Stimulated activated CD8-positive, alpha-beta memory T cell treated with anti-CD3 and anti-CD28 coated beads, Interleukin-12 subunit alpha, Interleukin-12 subunit beta, amount 100 ng/mL, for 1 hour (primary cell): ENCODE measurements at regions not wholly inside any gene's neighbourhood (a gene's known extent, or its start where the extent isn't known, plus 50 kb on each side); places are given as distances from the start of the nearest gene placed in this dataset.

ENCODE experiments used
- DNase-seq: peaks from one replicate; pipeline ENCODE4 v3.0.0-alpha.2; 2020; ENCODE audit warnings: low read depth

DNA sequence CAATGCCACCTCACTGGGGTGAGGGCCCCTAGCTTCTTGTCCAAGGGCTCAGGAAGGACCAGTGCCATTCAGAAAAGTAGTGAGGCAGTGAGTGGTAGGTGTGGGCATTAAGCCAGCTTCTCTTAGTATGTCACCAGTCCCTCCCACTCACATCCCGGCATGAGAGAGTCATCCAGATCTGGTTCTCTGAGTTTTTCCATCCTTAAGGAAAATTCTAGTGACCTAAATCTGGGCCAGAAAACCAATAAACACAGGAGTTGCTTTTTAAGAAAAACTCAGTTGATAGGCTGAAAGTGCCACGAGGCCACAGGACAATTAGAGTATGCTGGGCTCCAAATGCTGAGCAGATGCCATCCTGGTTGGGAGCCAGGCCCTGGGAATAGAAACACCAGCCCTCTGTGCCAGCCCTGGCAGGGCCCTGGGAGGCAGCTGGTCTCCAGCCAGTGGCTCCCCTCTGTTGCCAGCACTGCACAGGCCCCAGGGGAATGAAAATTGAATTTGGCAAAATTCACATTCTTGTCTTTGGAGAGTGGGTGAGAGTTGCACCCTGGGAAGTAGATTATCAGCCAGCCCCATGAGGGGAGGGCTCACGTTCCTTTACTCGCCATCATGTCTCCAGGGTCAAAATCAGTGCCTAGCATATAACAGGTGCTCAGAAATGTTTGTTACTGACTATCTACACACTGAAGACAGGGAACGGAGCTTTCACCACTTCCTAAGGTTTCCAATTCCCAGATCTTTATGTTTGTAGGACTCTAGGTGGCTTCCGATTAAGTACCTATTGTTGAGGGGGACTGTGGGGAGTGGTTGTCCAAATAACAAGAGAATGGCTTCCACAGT is 52.8 kb downstream of the FAM43A start:
- no peak for DNase-seq

DNA sequence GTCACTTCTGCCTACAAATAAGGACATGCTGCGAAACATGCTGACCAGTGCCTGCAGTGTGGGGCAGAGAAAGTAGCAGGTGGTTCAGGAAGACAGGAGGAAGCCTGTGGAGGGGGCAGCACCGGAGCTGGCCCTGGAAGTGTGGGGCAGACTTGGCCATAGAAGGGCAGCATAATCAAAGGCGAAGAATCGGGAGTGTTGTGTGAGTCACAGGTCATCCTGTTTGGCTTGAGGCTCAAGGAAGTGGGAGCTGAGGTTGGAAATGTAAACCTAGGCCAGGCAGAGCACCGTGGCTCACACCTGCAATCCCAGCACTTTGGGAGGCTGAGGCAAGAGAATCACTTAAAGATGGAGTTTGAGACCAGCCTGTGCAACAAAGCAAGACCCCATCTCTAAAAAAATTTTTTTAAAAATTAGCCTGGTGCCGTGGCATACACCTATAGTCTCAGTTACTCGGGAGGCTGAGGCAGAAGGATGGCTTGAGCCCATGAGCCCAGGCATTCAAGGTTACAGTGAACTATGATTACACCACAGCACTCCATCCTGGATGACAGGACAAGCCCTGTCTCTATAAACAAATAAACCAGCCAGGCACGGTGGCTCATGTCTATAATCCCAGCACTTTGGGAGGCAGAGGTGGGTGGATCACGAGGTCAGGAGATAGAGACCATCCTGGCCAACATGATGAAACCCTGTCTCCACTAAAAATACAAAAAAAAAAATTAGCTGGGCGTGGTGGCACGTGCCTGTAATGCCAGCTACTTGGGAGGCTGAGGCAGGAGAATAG is 54.0 kb downstream of the FAM43A start:
- DNase-seq, result no peak

GRCh38 chr3:194740859-194741491 is 55.3 kb downstream of the FAM43A start:
- DNase-seq, result no peak

- DNase-seq, result no peak
Measured at GRCh38 chr3:194741916-194742315, 56.2 kb downstream of the FAM43A start.

DNA sequence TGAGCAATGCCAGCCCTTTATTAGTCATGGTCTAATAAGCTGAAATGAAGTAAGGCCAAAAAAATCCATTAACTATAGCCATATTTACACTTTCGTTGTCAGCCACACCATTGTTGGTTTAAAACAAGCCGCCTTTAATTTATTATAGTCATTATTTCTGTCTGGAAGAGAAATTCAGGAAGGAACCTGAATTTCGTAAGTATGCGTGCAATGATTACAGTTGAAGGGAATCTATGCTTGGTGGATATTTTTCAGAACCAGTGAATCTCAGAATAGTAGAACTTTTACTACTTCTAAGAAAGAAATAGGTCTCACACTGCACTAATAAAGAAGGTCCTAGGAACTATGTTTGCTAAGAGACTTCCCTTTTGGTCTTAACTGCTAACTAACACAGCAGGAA is 59.1 kb downstream of the FAM43A start:
- DNase-seq, result no peak

DNA sequence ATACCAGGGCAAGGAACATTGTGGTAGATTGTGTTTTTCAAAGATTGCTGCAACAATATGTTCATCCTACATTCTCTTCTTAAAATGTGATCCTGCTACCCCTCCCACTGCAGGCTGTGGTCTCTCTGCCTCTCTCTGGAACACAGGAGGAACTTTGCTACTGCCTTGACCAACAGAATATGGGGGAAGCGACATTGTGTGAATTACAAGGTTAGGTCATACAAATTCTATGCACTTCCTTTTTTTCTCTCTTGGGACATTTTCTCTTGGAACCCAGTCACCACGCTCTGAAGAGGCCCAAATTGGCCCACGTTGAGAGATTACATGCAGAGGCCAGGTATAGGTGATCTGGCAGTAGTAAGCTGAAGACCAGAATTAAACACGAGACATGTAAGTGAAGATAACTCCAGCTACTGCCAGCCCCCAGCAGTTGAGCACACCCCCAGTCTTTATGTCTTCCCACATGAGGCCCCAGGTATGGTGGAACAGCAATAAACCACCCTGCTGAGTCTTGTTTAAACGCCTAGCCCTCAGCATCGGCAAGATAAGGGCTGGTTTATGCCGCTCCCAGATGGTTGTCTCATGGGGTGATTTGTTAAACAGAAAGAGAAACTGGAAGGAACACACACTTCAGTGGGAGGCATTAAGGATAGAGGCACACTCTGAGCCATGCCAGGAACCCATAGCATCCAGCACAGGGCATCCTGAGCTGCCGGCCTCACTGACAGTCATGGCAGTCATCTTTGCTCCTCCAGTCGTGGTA is 59.9 kb downstream of the FAM43A start:
- no peak for DNase-seq

DNA sequence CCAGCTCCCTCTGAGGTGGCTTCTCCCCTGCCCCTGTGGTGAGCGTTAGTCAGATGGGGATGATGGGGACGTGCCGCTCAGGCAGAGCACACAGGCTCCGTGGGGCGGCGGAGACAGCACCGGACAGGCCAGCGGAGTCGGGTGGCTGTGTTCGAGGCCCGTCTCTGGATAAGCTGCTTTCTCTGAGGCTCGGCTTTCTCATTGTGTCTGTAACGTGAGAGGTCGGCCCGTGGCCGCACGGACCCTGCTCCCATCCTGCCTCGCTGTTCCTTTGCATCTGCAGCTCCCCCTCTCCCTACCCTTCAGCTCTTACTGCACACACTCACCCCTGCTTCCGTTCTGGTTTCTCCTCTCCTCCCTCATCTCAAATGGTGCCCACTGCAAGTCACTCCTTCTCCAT is 62.5 kb downstream of the FAM43A start:
- no peak for DNase-seq

DNA sequence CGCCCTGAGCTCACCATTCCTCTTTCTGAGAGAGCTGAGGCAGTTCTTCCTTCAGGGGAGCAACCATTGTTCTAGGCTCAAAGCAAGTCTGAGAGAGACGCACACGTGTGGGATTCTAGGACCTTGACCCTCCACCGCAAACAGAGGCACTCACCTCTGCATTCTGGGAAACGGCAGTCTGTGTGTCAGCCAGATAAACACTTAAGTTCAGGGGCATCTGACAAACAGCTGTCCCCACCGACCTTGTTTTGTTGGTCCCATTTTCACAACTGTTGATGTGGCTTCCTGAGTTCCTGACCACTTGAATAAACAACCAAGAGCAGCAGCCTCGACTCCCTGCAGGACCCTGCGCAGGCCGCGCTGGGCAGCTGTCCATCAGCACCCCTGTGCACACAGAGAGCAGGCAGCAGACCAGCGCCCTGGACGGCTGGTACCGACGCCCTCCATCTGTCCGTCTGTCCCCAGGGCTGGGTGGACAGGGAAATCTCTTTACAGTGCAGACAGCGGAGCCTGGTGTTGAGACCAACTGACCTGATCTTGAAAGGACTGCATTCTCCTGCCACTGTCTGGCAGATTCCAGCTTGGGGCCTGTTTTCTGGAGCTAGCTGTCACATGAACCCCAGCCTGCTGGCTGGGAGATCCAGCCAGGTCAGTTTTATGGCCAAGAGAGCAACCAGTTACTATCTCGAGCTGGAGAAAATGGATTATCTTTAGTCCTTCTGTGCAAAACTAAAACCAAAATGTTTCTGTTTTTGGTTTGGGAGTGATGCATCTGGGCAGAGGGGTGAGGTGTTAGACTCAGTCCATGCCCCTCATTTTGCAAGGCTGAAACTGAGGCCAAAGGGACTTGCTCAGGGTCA is 64.2 kb downstream of the FAM43A start:
- DNase-seq, result no peak

DNA sequence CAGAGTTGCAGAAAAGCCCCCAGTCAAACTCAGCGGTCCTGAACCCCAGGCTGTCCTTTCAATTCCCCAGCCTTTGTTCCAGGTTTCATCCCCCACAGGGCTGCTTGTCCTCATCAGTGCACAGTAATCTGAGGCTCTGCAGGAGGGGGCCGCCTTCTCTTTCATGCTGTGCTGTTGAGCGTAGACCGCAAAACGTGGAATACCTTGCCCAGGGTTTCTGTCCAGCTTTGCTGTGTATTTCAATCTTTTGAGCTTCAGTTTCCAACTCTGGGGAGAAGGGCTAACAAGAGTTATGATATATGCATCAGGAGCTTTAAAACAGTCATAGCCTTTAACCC is 64.8 kb downstream of the FAM43A start:
- no peak for DNase-seq

DNA sequence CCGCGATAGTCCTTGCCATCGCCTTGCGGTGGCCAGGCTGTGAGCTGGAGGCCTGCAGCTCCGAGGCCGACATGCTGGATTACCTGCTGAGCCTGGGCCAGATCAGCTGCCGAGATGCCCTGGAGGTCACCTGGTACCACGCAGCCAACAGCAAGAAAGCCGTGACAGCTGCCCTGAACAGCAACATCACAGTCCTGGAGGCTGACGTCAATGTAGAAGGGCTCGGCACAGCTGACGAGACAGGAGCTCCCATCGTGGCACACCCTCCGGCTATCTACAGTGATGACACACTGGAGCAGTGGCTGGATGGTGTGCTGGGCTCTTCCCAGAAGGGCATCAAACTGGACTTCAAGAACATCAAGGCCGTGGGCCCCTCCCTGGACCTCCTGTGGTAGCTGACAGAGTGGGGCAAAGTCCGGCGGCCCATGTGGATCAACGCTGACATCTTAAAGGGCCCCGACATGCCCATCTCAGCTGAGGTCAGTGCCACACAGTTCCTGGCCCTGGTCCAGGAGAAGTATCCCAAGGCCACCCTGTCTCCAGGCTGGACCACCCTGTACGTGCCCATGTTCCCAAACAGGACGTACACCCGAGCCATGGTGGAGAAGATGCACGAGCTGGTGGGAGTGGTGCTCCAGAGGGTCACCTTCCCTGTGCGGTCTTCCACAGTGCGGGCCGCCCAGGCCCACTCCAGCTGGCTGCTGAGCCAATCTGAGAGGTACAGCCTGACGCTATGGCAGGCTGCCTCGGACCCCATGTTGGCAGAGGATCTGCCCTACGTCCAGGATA is 70.2 kb downstream of the FAM43A start:
- DNase-seq, result no peak

DNA sequence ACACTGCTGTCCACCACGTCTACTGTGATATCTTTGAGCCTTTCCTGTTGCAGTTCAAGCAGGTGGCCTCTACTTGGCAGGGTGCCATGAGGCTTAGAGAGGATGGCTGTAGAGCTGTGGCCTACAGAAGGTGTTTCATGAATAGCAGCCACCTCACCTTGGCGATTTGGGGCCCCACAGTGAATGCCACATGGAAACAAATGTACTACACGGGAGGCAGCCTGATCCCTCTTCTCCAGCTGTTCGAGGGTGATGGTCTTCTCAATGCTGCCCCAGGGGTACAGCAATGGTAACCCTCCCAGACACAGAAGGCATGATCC is 70.7 kb downstream of the FAM43A start:
- no peak for DNase-seq

GRCh38 chr3:194756791-194757325 is 71.2 kb downstream of the FAM43A start:
- DNase-seq, result no peak

DNA sequence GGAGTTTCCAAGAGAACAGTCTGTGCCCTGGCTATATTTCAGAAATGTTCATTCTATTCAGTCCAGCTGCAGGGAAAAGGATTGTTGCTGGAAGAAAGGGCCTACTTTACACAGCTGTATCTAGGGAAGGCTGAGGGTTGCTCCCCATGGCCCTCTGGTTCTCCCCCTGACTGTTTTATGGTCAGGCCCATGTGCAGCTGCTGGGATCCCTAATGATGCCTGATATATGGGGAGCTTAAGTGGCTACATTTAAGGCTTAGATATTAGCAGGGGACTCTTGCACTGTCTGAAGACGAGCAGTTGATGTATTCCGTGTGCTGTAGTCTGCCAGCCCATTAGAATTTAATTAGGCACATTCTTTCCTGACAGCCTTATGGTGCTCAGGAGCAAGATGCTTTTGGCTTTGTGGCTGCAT is 72.0 kb downstream of the FAM43A start:
- DNase-seq, result no peak

GRCh38 chr3:194758716-194759115 is 73.0 kb downstream of the FAM43A start:
- no peak for DNase-seq

DNA sequence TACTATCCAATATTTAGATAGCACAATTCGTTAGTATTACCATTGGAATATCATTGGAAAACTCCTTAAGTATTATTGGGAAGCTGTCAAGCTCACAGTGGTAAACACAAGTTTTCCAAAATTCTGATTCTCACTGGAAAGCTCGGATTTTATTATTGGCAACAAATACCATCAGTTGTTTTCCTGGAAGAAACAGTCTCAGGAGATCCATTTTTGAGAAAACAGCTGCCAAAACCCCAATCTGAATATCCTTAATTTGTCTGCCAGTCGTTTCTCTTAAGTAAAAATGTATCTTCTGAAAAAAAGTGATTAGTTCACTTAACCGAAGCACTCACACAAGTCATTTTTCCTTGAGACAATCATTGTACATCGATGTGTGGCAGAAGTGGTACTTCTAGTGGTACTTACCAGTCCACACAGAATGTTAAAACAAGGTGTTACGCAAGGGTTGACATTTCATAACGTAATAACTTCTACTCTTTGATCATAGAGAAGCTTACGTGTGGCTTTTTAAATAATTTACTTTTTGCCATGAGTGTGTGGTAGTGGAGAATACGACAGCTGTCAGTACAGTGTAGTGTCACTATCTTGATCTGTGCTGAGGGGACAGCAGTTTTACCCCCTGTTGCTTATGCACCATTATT is 74.9 kb downstream of the FAM43A start:
- DNase-seq, result no peak

DNA sequence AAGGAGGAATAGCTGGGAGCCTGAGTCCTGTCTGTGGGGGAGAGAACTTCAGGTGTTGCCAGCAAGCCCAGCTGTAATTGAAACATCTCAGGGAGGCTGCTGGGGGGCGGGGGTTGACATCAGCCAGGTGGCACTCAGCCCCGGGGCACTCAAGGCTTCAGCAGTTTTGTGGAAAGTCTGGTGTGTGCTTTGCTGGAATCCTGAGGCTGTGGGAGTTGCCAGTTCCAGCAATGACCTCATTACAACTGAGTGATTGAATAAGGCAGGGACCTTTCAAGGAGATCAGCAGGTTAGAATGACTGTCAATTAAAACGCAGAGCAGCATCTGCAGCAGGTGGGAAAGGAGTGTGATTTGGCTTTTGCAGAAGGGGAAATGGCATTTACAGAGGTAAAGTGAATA is 75.7 kb downstream of the FAM43A start:
- no peak for DNase-seq

GRCh38 chr3:194766845-194767244 is 81.2 kb downstream of the FAM43A start:
- DNase-seq, result no peak

DNA sequence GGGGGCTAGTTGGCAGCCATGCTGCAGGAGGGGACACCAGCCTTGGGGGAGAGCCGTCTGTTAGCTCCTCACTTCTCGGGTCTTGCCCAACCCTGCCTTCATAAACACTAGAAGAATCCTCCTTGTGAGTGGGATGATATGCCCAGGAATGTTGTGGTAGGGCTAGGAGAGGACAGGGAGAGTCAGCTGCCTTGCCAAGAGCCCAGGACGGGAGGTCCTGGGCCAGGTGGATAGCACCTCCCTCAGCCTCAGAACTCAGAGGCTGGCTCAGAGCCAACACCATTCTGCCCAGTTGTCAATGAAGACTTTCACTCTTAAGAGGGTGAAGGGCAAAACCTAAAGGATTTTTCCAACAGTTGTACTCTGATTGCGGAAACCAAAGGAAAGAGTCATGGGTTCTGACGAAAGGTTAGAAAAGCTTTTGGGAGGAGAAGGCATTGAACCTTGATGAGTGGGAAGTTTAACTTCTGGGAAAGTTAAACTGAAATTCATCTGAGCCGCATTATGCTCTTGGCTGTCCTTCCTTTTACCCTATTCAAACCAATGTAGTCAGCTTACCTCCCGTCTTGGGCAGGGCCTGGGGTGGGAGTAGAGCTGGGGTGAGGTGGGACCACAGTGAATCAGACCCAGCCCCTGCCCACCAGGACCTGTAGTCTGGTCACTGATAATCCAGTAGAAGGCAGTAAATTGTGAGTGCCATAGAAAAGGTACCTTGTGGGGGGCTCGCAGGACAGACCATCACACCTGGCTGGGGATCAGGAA is 81.9 kb downstream of the FAM43A start:
- no peak for DNase-seq

DNA sequence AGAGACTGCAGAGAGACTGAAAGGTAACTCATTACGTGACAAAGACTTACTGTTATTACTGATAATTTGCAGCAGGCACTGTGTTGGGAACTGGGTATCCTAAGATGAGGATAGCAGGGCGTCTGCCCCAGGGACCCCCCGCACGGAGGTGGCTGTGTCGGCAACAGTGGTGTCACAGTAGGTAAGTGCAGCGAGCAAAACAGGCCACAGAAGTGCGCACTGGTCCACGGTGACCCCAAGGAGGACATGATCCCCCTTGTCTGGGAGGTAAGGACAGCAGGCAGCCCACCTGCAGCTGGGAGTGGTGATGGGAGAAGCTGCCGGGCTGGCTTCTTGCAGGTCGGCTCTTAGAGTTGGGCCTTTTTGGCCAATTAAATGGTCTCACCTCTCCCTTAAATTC is 82.9 kb downstream of the FAM43A start:
- no peak for DNase-seq
